Tongue (tissue), 1 donor: ENCODE measurements at regions not wholly inside any gene's neighbourhood (a gene's known extent, or its start where the extent isn't known, plus 50 kb on each side); places are given as distances from the start of the nearest gene placed in this dataset.
"Not testable (repeated sequence)": the region's sequence is repeated elsewhere in the genome, so short reads cannot be mapped to it uniquely, and the experiment has no call there.

ENCODE experiments used
- DNase-seq: peaks from one replicate; pipeline ENCODE4 v3.0.0-alpha.2; 2015

GRCh38 chr2:138272524-138273195 lies 228.9 kb upstream of the SPOPL start:
- DNase-seq = no peak

GRCh38 chr2:138273280-138273679 lies 228.3 kb upstream of the SPOPL start:
- not testable (repeated sequence) for DNase-seq

GRCh38 chr2:138274421-138275291 lies 226.9 kb upstream of the SPOPL start:
- no peak for DNase-seq

GRCh38 chr2:138275292-138275690 lies 226.3 kb upstream of the SPOPL start:
- DNase-seq = no peak

GRCh38 chr2:138275881-138276280 lies 225.7 kb upstream of the SPOPL start:
- no peak for DNase-seq

- no peak for DNase-seq
Measured at GRCh38 chr2:138276339-138276738, 225.2 kb upstream of the SPOPL start.

- DNase-seq = no peak
Measured at GRCh38 chr2:138277062-138277461, 224.5 kb upstream of the SPOPL start.

- no peak for DNase-seq
Measured at GRCh38 chr2:138279871-138280270, 221.7 kb upstream of the SPOPL start.

GRCh38 chr2:138280999-138281695 lies 220.4 kb upstream of the SPOPL start:
- no peak for DNase-seq

- no peak for DNase-seq
Measured at GRCh38 chr2:138282014-138282672, 219.4 kb upstream of the SPOPL start.

GRCh38 chr2:138291805-138292204 lies 209.8 kb upstream of the SPOPL start:
- no peak for DNase-seq

- no peak for DNase-seq
Measured at GRCh38 chr2:138293045-138293444, 208.5 kb upstream of the SPOPL start.

GRCh38 chr2:138293549-138293948 lies 208.0 kb upstream of the SPOPL start:
- no peak for DNase-seq

GRCh38 chr2:138294451-138294850 lies 207.1 kb upstream of the SPOPL start:
- no peak for DNase-seq

GRCh38 chr2:138296365-138296764 lies 205.2 kb upstream of the SPOPL start:
- no peak for DNase-seq

- DNase-seq = no peak
Measured at GRCh38 chr2:138298120-138298814, 203.3 kb upstream of the SPOPL start.

- no peak for DNase-seq
Measured at GRCh38 chr2:138298900-138299299, 202.7 kb upstream of the SPOPL start.

- DNase-seq = no peak
Measured at GRCh38 chr2:138306626-138307025, 194.9 kb upstream of the SPOPL start.

GRCh38 chr2:138307099-138307498 lies 194.5 kb upstream of the SPOPL start:
- DNase-seq = no peak

- DNase-seq = no peak
Measured at GRCh38 chr2:138309760-138310159, 191.8 kb upstream of the SPOPL start.

- no peak for DNase-seq
Measured at GRCh38 chr2:138312061-138312460, 189.5 kb upstream of the SPOPL start.

GRCh38 chr2:138315619-138316018 lies 186.0 kb upstream of the SPOPL start:
- not testable (repeated sequence) for DNase-seq
